ENCODE measurements at regions not wholly inside any gene's neighbourhood (a gene's known extent, or its start where the extent isn't known, plus 50 kb on each side); places are given as distances from the start of the nearest gene placed in this dataset.

GRCh38 chr10:36053775-36054174 lies 411.7 kb upstream of the FZD8 start:
- no peaks in the 10 kb centered on the region for H3K36me3 ChIP-seq
- DNase-seq (no peak), ATAC-seq (no peak)
- intact Hi-C loops (cut with DNase I; ENCODE audit: low total_unique reads) (no loop called here), in situ Hi-C loops (cut with MboI; ENCODE audit: low sequenced_read_pairs in 4 of 4) (no loop called here)
- H3K27me3 ChIP-seq: no peaks in the 10 kb centered on the region
- TF ChIP-seq POLR2A (IDR thresholded peaks at IDR 0.05) (no peak), CTCF (IDR thresholded peaks at IDR 0.05 in 4 of 5, conservative IDR thresholded peaks at IDR 0.05 in 1 of 5) (no peak)
- H3K27ac ChIP-seq: no peak overlapping the region
- H3K4me1 ChIP-seq: no peaks in the 10 kb centered on the region
- no peaks in the 10 kb centered on the region for H3K9me3 ChIP-seq
- no peak overlapping the region for H3K4me3 ChIP-seq

GRCh38 chr10:36053271-36053670 lies 411.2 kb upstream of the FZD8 start:
- Histone ChIP-seq H3K9me3 (no peaks in the 10 kb centered on the region), H3K4me1 (no peaks in the 10 kb centered on the region), H3K27ac (no peak overlapping the region), H3K36me3 (no peaks in the 10 kb centered on the region), H3K27me3 (no peaks in the 10 kb centered on the region), H3K4me3 (no peak overlapping the region)
- DNase-seq (no peak), ATAC-seq (no peak)
- in situ Hi-C loops (cut with MboI; ENCODE audit: low sequenced_read_pairs in 4 of 4): no loop called here
- intact Hi-C loops (cut with DNase I; ENCODE audit: low total_unique reads): no loop called here
- TF ChIP-seq CTCF (IDR thresholded peaks at IDR 0.05 in 4 of 5, conservative IDR thresholded peaks at IDR 0.05 in 1 of 5): no peak
- no peak for TF ChIP-seq POLR2A (IDR thresholded peaks at IDR 0.05)

- H3K27me3 ChIP-seq: no peaks in the 10 kb centered on the region
- no peaks in the 10 kb centered on the region for H3K9me3 ChIP-seq
- H3K27ac ChIP-seq: no peak overlapping the region
- ATAC-seq (no peak), DNase-seq (no peak)
- TF ChIP-seq CTCF (IDR thresholded peaks at IDR 0.05 in 4 of 5, conservative IDR thresholded peaks at IDR 0.05 in 1 of 5): no peak
- no peak for TF ChIP-seq POLR2A (IDR thresholded peaks at IDR 0.05)
- intact Hi-C loops (cut with DNase I; ENCODE audit: low total_unique reads): no loop called here
- no peaks in the 10 kb centered on the region for H3K36me3 ChIP-seq
- H3K4me1 ChIP-seq: no peaks in the 10 kb centered on the region
- in situ Hi-C loops (cut with MboI; ENCODE audit: low sequenced_read_pairs in 4 of 4): no loop called here
- H3K4me3 ChIP-seq: no peak overlapping the region
These were observed 409.4 kb upstream of the FZD8 start for GRCh38 chr10:36051500-36051991.

GRCh38 chr10:36050763-36051499 lies 408.8 kb upstream of the FZD8 start:
- in situ Hi-C loops (cut with MboI; ENCODE audit: low sequenced_read_pairs in 4 of 4): no loop called here
- no peak for ATAC-seq

More at GRCh38 chr10:36050763-36051499, 408.8 kb upstream of the FZD8 start:
- H3K27me3 ChIP-seq: no peaks in the 10 kb centered on the region
- no peaks in the 10 kb centered on the region for H3K4me1 ChIP-seq
- no peak for TF ChIP-seq POLR2A (IDR thresholded peaks at IDR 0.05)
- TF ChIP-seq CTCF (IDR thresholded peaks at IDR 0.05 in 4 of 5, conservative IDR thresholded peaks at IDR 0.05 in 1 of 5): no peak
- no peaks in the 10 kb centered on the region for H3K9me3 ChIP-seq
- DNase-seq: no peak
- H3K4me3 ChIP-seq: no peak overlapping the region
- H3K27ac ChIP-seq: no peak overlapping the region
- intact Hi-C loops (cut with DNase I; ENCODE audit: low total_unique reads): no loop called here
- H3K36me3 ChIP-seq: no peaks in the 10 kb centered on the region

Data from gastrocnemius medialis (tissue), 4 donors.